ENCODE measurements at regions not wholly inside any gene's neighbourhood (a gene's known extent, or its start where the extent isn't known, plus 50 kb on each side); places are given as distances from the start of the nearest gene placed in this dataset.
A peak's percentile ranks its signal among the peaks of the same experiment; 100 is the strongest.

- H3K36me3 ChIP-seq (replicated peaks; ENCODE audit: control insufficient read depth, insufficient read depth, low read length), result no peaks in the 10 kb centered on the region
- H3K4me3 ChIP-seq (ENCODE audit: insufficient read depth, low read depth, low read length), result no peak overlapping the region
- no peak for DNase-seq
- H3K27me3 ChIP-seq (ENCODE audit: control insufficient read depth, insufficient read depth, low read length), result no peaks in the 10 kb centered on the region
Observed at GRCh38 chr7:25326501-25327156, 98.3 kb upstream of the NPVF start.

DNA sequence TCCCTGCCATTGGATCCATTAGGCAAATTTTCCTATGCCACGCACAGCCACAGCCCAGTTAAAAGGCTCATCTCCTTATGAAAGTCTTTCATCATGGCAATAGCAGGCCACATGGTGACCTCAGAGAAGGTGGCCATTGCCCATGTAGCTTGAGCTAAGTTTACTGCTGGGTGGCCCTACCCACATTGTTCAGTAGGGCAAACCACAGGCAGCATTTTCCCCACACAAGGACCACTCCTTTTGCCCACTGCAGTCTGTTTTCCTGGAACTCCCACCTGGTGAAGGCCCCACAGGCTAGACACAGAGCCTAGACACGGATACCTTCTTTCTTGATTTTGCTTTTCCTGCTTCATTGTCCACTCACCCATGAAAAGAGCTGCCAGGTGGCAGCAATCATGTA lies 101.5 kb upstream of the NPVF start:
- H3K27me3 ChIP-seq (ENCODE audit: control insufficient read depth, insufficient read depth, low read length), result no peaks in the 10 kb centered on the region
- no peak for DNase-seq
- H3K36me3 ChIP-seq (replicated peaks; ENCODE audit: control insufficient read depth, insufficient read depth, low read length), result no peaks in the 10 kb centered on the region
- H3K4me3 ChIP-seq (ENCODE audit: insufficient read depth, low read depth, low read length), result no peak overlapping the region

- DNase-seq, result no peak
- H3K4me3 ChIP-seq (ENCODE audit: insufficient read depth, low read depth, low read length), result no peak overlapping the region
- H3K27me3 ChIP-seq (ENCODE audit: control insufficient read depth, insufficient read depth, low read length), result no peaks in the 10 kb centered on the region
- H3K36me3 ChIP-seq (replicated peaks; ENCODE audit: control insufficient read depth, insufficient read depth, low read length), result no peaks in the 10 kb centered on the region
Observed at GRCh38 chr7:25333296-25333928, 105.1 kb upstream of the NPVF start.

DNA sequence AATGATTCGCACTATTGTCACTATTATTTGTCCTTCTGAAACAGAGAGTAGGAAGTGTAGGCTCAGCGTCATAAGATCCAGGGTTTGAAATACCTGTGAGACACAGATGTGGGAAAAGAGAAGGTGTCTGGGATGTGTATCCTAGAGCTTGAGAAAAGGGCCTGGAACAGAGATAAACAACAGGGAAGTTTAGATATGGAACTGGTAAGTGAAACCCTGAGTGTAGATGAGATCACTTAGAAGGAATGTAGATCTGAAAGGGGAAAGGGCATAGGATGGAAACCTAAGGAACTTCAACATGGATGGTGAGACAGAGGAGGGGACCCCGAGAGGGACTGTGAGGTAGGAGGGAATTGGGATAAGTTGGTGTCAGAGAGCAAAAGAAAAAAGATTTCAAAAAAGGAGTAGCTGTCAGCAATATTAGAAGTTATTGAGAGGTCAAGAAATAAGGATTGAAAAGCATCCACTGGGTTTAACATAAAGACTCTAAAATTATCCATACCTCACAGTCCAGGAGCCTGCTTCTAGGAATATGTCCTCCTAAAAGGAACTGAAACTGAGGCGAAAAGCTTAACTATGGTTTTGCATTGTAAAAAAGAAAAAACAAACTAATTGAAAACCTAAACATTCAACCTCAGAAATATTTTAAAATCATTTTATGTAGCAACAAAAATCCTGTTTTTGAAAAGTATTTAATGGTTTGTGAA lies 119.2 kb upstream of the NPVF start:
- peak; percentile 9 for DNase-seq
- no peak overlapping the region for H3K4me3 ChIP-seq (ENCODE audit: insufficient read depth, low read depth, low read length)
- no peaks in the 10 kb centered on the region for H3K27me3 ChIP-seq (ENCODE audit: control insufficient read depth, insufficient read depth, low read length)
- H3K36me3 ChIP-seq (replicated peaks; ENCODE audit: control insufficient read depth, insufficient read depth, low read length), result no peaks in the 10 kb centered on the region

DNA sequence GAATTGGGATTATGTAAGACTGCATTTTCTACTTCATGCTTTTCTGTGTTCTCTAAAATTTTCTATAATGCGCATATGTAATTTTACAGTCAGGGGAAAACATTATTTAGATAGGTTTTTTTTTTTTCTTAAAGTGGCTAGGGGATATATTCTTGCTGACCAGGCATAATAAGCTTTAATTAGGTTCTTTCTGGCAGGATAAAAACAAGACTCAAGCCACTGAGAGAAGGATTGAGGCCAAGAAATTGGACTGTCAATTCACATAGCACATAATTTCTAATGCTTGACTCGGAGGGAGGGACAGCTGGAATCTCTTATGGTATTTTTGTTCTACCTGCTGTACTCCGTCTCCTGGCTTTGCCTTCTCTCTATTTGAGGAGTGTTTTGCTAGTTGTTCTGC lies 119.8 kb upstream of the NPVF start:
- DNase-seq, result no peak
- no peaks in the 10 kb centered on the region for H3K36me3 ChIP-seq (replicated peaks; ENCODE audit: control insufficient read depth, insufficient read depth, low read length)

GRCh38 chr7:25349283-25350017 lies 121.2 kb upstream of the NPVF start:
- DNase-seq, result no peak
- H3K27me3 ChIP-seq (ENCODE audit: control insufficient read depth, insufficient read depth, low read length), result no peaks in the 10 kb centered on the region
- H3K36me3 ChIP-seq (replicated peaks; ENCODE audit: control insufficient read depth, insufficient read depth, low read length), result no peaks in the 10 kb centered on the region
- no peak overlapping the region for H3K4me3 ChIP-seq (ENCODE audit: insufficient read depth, low read depth, low read length)

More for the DNA sequence above, 119.8 kb upstream of the NPVF start:
- H3K27me3 ChIP-seq (ENCODE audit: control insufficient read depth, insufficient read depth, low read length), result no peaks in the 10 kb centered on the region
- H3K4me3 ChIP-seq (ENCODE audit: insufficient read depth, low read depth, low read length), result no peak overlapping the region

- H3K27me3 ChIP-seq (ENCODE audit: control insufficient read depth, insufficient read depth, low read length), result no peaks in the 10 kb centered on the region
Observed at GRCh38 chr7:25350041-25350440, 121.8 kb upstream of the NPVF start.

DNA sequence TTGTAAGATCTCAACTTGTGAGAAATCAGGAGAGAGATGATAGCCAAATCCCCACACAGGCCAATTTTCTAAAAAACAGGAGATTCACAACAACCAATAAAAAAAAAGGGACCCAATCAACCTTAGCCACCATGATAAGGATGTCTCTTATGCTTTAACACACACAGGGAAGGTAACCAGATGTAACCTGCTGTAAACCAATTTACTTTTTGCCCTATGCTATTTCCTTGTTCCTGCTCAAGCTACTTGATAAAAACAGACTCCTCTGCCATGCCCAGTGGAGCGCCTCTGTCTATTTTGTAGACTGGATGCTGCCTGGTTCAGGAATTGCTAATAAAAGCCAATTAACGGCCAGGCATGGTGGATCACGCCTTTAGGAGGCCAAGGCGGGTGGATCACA lies 123.5 kb upstream of the NPVF start:
- Histone ChIP-seq H3K36me3 (replicated peaks; ENCODE audit: control insufficient read depth, insufficient read depth, low read length) (no peaks in the 10 kb centered on the region), H3K27me3 (ENCODE audit: control insufficient read depth, insufficient read depth, low read length) (no peaks in the 10 kb centered on the region), H3K4me3 (ENCODE audit: insufficient read depth, low read depth, low read length) (no peak overlapping the region)
- no peak for DNase-seq

More at GRCh38 chr7:25350041-25350440, 121.8 kb upstream of the NPVF start:
- DNase-seq, result no peak
- Histone ChIP-seq H3K4me3 (ENCODE audit: insufficient read depth, low read depth, low read length) (no peak overlapping the region), H3K36me3 (replicated peaks; ENCODE audit: control insufficient read depth, insufficient read depth, low read length) (no peaks in the 10 kb centered on the region)

DNA sequence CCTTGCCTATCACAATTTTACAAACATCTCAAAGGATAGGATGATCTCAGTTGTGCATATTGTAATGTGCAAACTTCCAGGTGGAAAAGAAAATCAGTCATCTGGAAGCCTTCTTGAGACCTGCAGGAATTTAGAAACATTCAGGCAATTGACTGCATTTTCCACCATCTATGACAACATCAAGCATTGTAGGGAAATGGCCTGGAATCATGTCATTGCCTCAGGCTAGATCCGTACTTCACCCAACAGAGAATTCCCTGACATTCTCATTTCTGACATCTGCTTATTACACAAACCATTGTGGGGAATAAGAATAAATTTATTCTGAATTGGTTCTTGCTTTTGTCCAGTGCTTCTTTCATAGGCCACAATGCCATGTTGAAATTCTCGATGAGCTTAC lies 124.9 kb upstream of the NPVF start:
- Histone ChIP-seq H3K4me3 (ENCODE audit: insufficient read depth, low read depth, low read length) (no peak overlapping the region), H3K36me3 (replicated peaks; ENCODE audit: control insufficient read depth, insufficient read depth, low read length) (no peaks in the 10 kb centered on the region), H3K27me3 (ENCODE audit: control insufficient read depth, insufficient read depth, low read length) (no peaks in the 10 kb centered on the region)
- no peak for DNase-seq

- Histone ChIP-seq H3K27me3 (ENCODE audit: control insufficient read depth, insufficient read depth, low read length) (no peaks in the 10 kb centered on the region), H3K36me3 (replicated peaks; ENCODE audit: control insufficient read depth, insufficient read depth, low read length) (no peaks in the 10 kb centered on the region), H3K4me3 (ENCODE audit: insufficient read depth, low read depth, low read length) (no peak overlapping the region)
- no peak for DNase-seq
Observed at GRCh38 chr7:25353732-25354131, 125.4 kb upstream of the NPVF start.

DNA sequence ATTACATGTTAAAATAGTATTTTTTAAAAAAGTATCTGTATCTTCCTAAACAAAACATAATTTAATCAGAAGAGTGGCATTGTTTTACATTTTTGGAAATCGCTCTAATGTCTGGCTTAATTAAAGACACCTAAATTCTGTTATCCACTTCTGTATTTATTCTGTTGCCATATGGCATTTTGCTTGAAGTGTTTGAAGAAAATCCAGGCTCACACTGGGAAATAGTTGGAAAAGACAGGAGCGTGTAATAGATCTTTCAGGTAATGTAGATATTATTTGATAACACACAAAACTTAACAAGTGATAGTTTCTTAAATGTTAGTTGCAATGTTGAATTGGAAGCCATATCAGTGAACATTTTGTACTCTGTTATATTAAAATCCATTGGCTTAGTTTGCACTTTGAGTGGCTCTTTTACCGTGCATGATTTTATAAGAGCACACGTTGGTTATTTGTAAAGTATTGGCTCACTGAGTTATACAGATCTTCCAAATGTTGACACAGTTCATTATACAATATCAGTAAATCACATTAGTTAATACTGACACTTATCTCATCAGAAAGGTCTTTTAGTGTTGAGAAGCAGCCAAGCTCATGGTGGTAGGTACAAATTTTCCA lies 128.4 kb upstream of the NPVF start:
- Histone ChIP-seq H3K36me3 (replicated peaks; ENCODE audit: control insufficient read depth, insufficient read depth, low read length) (no peaks in the 10 kb centered on the region), H3K4me3 (ENCODE audit: insufficient read depth, low read depth, low read length) (no peak overlapping the region), H3K27me3 (ENCODE audit: control insufficient read depth, insufficient read depth, low read length) (no peaks in the 10 kb centered on the region)
- no peak for DNase-seq

DNA sequence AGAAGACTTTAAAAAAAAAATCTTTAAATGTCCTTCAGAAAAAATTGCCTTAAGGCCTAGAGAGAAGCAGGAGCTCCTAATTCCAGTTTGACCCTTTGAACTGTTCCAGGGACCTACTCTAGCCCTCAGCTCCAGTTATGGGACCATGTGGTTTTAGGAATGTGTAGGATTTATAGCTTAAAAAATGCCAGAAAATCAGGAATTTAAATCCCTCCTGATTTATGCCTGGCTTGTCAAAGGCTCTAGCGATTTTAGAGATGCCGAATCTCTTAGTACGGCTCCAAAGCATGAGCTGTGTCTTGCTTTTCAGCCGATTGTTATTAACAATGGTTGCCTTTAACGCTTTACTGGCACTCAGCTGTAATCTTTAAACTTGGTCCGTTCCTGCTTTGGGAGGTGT lies 130.6 kb upstream of the NPVF start:
- no peaks in the 10 kb centered on the region for H3K27me3 ChIP-seq (ENCODE audit: control insufficient read depth, insufficient read depth, low read length)
- no peak overlapping the region for H3K4me3 ChIP-seq (ENCODE audit: insufficient read depth, low read depth, low read length)
- H3K36me3 ChIP-seq (replicated peaks; ENCODE audit: control insufficient read depth, insufficient read depth, low read length), result no peaks in the 10 kb centered on the region
- DNase-seq, result no peak

DNA sequence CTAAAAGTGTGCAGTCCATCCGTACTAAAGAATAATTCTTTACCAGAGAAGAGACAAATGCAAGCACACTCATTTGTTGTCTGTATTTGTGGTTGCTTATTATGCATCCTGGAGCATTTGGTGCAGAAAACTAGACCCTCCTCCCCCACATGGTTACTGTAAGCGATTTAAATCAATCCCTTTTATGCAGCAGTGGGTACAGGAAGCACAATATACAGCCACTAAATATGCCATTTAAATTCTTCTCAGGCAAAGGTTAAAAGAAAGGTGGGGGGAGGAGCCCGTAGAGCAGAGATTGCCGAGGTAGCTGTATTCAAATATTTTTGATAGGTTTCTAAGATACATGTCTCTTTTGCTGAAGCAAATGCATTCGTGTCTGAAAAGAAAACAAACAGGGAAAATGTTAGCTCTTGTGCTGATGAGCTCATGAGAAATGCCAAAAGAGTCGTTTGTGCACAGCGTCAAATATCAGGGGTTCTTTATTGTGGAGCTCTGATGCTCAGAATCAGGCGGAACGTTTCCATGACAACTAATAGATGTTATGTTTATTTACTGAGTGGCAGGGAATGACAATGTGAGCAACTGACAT lies 131.3 kb upstream of the NPVF start:
- Histone ChIP-seq H3K36me3 (replicated peaks; ENCODE audit: control insufficient read depth, insufficient read depth, low read length) (no peaks in the 10 kb centered on the region), H3K4me3 (ENCODE audit: insufficient read depth, low read depth, low read length) (no peak overlapping the region), H3K27me3 (ENCODE audit: control insufficient read depth, insufficient read depth, low read length) (no peaks in the 10 kb centered on the region)
- DNase-seq, result no peak

DNA sequence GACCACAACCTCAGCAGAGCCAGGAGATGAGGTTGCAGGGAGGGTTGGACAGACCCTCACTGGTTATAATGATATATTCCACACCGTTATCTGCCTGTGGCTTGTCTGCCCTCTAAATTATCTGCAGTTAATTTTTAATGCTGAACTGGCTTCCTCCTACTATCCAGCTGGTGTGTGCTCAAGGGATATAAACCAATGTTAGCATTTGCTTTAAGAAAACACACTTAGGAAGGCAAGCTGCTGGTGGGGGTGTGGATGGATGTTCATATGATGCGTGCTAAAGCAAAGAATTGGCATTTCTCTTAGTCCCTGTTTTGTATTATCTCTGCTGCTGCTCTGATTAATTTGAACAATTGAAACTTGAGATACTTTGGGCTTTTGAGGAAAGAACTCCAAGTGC lies 132.2 kb upstream of the NPVF start:
- Histone ChIP-seq H3K36me3 (replicated peaks; ENCODE audit: control insufficient read depth, insufficient read depth, low read length) (no peaks in the 10 kb centered on the region), H3K4me3 (ENCODE audit: insufficient read depth, low read depth, low read length) (no peak overlapping the region)
- DNase-seq, result no peak

More for the DNA sequence above, 132.2 kb upstream of the NPVF start:
- no peaks in the 10 kb centered on the region for H3K27me3 ChIP-seq (ENCODE audit: control insufficient read depth, insufficient read depth, low read length)
